ENCODE measurements at regions not wholly inside any gene's neighbourhood (a gene's known extent, or its start where the extent isn't known, plus 50 kb on each side); places are given as distances from the start of the nearest gene placed in this dataset.
"Not testable (repeated sequence)": the region's sequence is repeated elsewhere in the genome, so short reads cannot be mapped to it uniquely, and the experiment has no call there.

DNA sequence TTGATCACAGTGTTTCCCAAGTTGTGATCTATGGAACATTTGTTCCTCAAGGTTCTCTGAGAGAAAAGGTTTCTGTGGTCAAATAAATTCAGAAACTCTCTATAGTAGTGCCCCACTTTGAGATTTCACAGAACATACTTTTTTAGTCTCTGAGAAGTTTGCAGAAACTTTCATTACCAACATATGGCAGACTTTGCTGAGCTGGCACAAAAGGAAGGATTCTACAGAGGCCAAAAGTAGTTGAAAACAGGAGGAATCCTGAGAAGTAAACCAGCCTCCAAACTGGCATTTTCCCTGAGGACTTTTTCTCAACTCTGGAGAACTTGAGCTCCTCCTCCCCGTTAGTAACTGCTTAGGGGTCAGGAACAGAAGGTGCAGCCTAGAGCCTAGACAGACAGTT is 117.8 kb upstream of the ESX1 start:
- no peak for DNase-seq

- no peak for DNase-seq
Measured at GRCh38 chrX:104370089-104370488, 115.4 kb upstream of the ESX1 start.

DNA sequence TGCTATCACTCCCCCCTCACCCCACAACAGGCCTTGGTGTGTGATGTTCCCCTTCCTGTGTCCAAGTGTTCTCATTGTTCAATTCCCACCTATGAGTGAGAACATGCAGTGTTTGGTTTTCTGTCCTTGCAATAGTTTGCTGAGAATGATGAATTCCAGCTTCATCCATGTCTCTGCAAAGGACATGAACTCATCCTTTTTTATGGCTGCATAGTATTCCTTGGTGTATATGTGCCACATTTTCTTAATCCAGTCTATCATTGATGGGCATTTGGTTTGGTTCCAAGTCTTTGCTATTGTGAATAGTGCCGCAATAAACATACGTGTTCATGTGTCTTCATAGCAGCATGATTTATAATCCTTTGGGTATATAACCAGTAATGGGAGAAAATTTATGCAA is 106.0 kb upstream of the ESX1 start:
- not testable (repeated sequence) for DNase-seq

DNA sequence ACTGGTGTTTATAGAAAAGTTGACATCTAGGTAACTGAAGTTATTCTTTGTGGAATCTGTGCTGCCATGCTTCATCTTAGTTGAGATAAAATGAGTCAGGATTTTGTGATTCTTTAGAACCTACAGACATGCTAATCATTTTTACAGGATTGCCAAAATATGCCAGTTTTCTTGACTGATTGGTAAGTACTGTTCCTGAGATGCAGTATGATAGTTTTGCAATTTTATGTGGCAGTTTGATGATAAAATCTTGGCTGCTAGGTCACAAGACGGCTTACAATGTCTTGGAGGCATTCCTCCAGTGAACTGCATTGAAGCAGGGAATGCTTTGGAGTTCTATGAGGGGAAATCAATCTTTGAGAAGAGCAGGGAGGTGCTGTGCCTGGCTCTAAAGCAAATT is 104.4 kb upstream of the ESX1 start:
- no peak for DNase-seq

- no peak for DNase-seq
Measured at GRCh38 chrX:104351173-104351769, 96.5 kb upstream of the ESX1 start.

DNA sequence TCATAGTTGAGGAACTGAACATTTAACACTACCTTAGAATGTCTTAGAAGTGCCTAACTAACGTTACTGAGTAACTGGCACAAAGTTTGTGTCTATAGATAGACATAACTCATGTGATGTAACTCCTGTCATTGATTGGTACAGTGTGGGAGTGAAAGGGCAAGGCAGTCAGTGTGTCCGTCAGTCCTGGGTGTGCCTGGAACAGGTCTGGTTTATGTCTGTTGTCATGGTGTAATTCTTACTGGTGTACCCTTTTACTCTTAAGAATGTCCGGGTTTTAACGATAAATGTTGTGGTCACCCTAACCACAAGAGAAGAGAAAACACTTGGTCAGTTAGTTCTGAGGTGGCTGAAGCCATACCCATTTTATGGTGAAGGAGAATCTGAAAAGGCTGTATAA is 93.1 kb upstream of the ESX1 start:
- DNase-seq = no peak

DNA sequence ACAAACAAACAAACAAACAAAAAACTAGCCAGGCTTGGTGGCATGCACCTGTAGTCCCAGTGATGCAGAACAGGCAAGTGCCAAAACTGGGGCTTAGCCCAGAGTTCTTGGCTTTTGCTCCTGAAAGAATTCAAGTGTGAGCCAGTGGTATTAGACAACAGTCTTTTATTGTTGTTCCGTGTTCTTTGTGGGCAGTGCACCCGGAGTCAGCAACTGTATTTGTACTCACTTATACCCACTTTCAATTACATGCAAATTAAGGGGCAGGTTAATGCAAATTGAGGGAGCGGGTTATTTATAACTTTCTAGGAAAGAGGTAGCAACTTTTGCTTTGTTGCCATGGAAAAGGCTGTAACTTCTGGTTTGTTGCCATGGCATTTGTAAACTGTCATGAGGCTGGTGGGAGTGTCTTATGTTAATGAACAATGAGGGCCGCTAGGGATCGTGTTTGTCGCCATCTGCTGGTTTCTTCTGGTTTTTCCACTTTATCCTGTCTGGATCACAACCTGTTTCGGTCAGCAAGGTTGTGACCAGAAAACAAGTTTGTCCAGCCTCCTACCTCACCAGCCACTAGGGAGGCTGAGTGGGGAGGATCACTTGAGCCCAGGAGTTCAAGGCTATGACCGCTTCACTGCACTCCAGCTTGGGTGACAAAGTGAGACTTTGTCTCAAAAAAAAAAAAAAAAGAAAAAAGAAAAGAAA is 88.8 kb upstream of the ESX1 start:
- DNase-seq = peak in 1 of 2 experiments; percentile 0

DNA sequence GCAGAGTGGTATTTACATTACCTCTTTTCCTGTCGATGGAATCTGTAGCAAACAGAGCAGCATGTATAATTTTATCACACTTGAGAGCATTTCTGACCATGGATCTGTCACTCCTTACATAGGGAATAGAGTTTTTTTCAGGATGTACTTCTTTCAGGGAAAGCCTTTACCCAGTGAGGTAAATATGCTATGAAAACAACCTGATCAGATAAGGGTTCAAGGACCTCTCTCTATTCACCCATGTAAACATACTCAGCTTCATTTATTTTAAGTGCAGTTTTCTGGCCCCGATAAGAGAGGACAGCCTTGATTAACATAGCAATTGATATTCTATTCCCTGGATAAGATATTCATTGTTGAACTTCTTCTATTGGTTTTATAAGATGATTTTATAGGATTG is 87.3 kb upstream of the ESX1 start:
- no peak for DNase-seq

DNA sequence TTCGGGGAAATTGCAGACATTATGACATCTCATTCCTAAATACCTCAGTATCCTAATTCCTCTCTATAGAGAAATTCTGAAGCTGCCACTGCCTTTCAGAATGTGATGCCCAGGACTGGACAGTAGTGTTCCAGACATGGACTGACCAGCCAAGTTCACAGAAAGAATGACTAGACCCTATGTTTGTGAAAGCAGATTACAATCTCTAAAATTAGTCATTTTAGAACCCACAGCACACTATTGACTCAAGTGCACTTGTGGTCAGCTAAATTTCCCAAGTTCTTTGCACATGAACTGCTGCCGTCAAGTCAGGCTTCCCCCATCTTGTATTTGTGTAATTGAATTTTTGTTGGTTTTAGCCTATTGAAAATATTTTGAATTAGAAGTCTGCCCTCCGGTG is 81.0 kb upstream of the ESX1 start:
- DNase-seq = no peak

DNA sequence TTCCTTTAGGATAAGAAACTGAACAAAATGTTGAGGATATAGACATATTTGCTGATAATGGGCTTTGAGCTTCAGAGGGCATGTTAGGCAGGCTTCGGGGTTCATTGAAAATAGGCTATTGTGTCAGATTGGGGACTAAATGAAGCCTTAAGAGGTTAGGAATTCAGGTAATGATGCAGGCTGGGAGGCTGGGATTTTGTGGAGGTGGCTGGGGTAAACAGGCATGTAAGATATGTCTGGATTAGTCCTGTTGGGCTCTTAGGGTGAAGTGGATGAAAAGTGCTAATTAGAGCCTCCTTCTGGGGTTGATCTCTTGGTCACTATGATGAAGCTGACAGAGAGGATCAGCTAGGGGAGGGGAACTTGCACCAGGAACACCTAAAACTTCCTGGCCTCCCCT is 80.2 kb upstream of the ESX1 start:
- DNase-seq = no peak

DNA sequence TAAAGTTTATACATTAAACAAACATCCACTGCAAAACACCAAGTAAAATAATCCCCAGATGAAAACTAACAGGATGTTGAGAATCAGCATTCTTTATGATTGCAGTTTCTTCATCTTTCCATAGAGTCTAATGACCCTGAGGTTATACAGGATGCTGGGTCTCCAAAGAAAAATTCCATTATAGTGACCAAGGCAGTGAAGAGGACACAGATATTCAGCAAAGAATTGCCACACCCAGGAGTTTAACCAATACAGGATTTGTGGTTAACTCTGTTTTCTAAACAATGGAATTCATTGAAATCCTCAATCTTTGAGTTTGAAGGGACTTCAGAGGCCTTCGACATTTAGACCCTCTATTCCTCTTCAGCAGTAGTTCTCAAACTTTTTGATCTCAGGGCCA is 76.2 kb upstream of the ESX1 start:
- no peak for DNase-seq

DNA sequence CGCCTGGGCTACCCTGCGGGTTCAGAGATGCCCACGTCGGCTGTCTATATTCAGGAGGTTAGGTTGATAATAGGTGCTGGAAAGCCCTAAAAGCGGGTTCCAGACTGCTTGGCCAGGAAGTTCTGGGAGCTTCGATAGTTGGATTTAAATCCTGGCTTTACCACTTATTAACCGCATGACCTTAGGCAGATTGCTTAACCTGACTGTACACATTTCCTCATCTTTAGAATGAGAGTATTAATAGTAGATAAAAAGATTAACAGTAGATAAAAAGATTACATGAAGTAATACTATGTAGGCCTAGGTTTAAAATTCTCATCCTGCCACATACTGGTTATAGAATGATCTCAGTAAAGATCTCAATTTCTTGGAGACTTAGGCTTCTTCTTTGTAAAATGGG is 75.0 kb upstream of the ESX1 start:
- no peak for DNase-seq

GRCh38 chrX:104325213-104325585 is 70.5 kb upstream of the ESX1 start:
- DNase-seq = no peak

DNA sequence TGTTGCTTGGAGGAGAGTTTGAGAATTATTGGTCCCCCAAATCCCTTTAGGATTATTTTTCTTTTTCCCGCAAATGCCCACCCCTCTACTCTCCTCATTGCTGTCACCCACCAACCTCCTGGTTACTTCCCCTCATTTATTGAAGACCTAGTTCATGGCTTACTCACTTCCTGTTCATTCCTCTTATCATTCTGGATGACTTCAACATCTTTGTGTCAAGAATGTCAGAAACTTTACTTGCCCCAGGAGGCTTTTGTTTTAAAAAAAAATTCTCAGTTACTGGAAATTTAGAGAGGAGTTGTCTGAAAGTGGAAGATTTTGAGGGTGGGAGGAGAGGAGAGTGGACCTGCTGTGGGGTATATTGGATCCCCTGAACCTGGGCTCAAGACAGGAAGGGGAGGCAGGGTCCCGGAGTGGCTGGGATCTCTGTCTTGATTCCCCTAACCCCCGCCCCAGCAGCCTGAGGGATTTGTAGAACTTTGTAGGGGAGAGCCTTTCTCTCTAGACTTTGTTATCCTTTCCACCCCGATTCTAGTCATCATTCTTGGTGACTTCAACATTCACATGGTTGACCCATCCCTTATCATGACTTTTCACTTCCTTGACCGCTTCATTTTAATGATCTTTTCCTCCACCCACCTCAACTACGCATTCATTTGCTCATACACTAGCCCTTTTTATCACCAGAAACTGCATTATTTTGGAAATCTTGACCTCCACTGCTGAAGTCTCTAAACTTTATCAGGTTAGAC is 69.9 kb upstream of the ESX1 start:
- DNase-seq = no peak

GRCh38 chrX:104319346-104319745 is 64.6 kb upstream of the ESX1 start:
- no peak for DNase-seq

- no peak for DNase-seq
Measured at GRCh38 chrX:104318330-104319009, 63.7 kb upstream of the ESX1 start.

GRCh38 chrX:104316739-104317138 is 62.0 kb upstream of the ESX1 start:
- DNase-seq = no peak

- no peak for DNase-seq
Measured at GRCh38 chrX:104315555-104315954, 60.8 kb upstream of the ESX1 start.

- no peak for DNase-seq
Measured at GRCh38 chrX:104310657-104311254, 56.0 kb upstream of the ESX1 start.

- DNase-seq = no peak
Measured at GRCh38 chrX:104310090-104310489, 55.4 kb upstream of the ESX1 start.

DNA sequence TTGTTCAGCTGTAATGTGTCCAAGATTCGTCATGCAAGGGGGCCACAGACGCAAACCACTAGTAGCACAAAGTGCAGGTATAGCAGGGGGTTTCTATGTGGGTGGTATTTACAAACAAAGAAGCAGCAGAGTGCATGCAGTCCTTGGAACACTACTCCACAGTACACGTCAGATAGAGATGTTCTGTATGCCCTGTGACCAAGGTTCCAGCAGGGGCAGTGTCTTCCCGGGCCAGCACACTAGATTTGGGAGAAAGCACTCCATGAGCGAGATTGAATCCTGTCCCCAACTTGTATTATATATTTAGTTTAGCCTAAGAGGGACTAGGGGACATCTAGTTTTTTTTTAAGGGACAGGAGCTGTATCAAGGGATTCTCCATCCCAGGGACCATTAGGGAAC is 54.4 kb upstream of the ESX1 start:
- no peak for DNase-seq

- no peak for DNase-seq
Measured at GRCh38 chrX:104307341-104307740, 52.6 kb upstream of the ESX1 start.

DNA sequence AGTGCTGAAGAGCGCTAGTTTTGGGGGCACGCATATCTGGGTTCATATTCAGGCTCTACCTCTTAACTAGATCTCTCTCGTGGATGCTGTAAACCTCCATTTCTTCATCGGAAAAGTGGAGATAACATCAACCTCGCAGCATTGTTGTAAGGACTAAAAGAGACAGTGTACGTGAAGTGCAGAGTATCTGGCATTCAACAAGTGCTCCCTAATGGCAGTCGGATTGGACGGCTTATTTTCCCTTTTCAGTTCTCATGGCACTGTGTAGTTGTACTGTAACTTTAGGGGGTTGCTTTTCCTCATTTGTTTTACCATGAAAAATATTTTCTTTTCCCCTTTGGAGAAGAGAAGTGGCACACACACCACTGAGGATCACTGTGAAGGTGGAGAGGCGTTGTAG is 51.4 kb upstream of the ESX1 start:
- DNase-seq = no peak

Data from activated CD4-positive, alpha-beta T cell treated with anti-CD3 and anti-CD28 coated beads, Interleukin-2, amount 50 U/mL, for 4 hours (primary cell).